SH-SY5Y (cell line): ENCODE measurements at regions not wholly inside any gene's neighbourhood (a gene's known extent, or its start where the extent isn't known, plus 50 kb on each side); places are given as distances from the start of the nearest gene placed in this dataset.

Experiments used
- GATA2 ChIP-seq: IDR thresholded peaks from 2 replicates; pipeline ENCODE4 v1.6.1; 2011; ENCODE audit warnings: mild to moderate bottlenecking, low read depth, low read length
- GATA3 ChIP-seq: IDR thresholded peaks from 2 replicates; pipeline ENCODE4 v1.6.1; 2011; ENCODE audit warnings: low read depth, mild to moderate bottlenecking, low read length, moderate library complexity

- TF ChIP-seq GATA2 (no peak), GATA3 (no peak)
Measured at GRCh38 chr13:73251626-73252265, 192.9 kb downstream of the KLF5 start.

DNA sequence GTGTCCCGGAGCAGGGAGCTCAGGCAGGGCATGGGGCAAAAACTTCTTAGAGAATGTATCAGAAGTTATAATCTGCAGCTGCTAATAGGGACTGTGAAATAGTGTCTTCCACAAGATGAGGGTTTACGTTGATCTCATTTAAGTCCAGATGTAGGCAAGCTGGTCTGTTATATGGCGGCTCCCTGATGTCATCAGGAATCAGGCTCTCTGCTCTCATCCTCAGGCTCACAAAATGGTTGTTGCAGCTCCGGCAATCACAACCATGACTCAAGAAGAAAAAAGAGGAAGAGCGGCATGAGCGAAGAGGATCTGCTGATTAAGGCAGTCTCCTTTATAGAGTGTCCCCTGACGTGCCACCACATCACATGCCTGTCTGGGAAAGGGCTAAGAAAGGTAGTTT lies 191.3 kb downstream of the KLF5 start:
- no peak for TF ChIP-seq GATA2
- TF ChIP-seq GATA3, result no peak

DNA sequence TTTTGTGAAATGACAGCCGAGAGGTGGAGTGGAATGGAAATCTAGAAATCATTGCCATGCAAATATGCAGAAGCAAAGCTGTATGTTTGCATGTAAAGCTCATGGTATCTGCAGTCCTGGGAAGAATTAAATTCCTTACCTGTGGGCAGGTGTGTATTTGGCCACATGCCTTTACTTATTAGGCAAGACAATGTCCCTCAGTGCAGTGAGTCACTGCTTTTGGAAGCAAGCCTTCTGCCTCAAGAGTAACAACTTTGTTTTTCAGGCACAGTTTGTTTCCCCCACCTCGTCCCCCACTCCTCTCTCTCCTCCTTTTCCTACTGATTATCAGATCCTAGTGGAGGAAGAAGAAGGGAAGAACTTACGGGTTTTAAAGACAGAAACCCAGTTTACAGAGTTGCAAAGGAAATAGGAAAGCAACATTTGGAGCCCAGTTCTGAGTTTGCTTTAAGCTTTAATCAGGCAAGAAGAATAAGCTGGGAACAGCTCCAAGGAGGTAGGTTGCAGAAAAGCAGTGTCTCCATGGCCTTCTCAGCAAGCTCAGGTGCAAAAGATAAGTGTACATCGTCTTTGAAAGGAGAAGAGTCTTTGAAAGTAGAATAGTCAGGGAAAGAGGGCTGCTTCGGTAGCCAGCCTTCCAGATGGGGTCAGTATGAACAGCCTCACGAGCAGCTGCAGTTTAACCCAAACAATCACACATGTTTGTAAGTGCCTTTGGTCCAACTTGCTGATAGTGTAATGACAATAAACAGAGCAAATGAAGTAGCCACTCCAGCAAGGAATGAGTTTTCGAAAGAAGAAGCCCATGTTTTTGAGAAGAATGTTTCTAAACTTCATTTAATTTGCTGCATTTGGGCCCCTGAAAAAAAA lies 190.1 kb downstream of the KLF5 start:
- TF ChIP-seq GATA2, result no peak
- no peak for TF ChIP-seq GATA3

DNA sequence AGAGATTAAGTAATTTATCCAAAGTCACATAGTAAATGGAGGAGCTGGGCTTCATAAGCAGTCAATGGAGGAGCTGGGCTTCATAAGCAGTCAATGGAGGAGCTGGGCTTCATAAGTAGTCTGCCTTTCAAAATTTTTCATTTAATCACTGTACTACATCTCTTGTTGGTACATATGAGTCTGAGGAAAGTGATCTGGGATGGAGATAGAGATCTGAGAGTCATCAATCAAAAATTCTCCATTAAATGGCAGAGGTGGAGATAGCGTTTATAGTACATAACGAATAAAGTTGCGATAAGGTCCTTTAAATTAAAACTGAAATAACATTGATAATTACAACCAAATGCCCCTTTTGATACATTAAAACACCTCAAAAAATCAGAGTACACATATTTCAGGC lies 189.3 kb downstream of the KLF5 start:
- TF ChIP-seq GATA2, result peak; percentile 67; the same call in 1 of the 2 replicates
- peak; percentile 81 for TF ChIP-seq GATA3

DNA sequence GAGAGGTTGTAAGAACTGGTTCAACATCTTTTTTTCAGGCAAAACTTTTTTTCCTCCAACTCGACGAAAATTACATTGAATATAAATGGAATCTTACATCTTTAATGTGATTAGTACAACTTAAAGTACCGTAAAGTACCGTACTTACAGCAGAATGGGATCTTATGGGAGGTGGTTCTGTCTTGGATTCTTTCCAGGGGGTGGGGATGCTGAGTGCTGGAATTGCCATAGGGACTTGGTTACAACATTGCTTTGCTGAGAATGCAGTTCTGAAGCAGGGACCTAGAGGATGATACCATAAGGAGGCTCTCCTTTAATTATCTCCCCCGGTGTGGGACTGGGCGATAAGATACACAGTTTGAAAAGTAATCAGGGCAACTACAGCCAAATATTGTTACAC lies 186.4 kb downstream of the KLF5 start:
- TF ChIP-seq GATA2 (no peak), GATA3 (no peak)

- no peak for TF ChIP-seq GATA3
- TF ChIP-seq GATA2, result no peak
Measured at GRCh38 chr13:73244467-73244866, 185.7 kb downstream of the KLF5 start.

DNA sequence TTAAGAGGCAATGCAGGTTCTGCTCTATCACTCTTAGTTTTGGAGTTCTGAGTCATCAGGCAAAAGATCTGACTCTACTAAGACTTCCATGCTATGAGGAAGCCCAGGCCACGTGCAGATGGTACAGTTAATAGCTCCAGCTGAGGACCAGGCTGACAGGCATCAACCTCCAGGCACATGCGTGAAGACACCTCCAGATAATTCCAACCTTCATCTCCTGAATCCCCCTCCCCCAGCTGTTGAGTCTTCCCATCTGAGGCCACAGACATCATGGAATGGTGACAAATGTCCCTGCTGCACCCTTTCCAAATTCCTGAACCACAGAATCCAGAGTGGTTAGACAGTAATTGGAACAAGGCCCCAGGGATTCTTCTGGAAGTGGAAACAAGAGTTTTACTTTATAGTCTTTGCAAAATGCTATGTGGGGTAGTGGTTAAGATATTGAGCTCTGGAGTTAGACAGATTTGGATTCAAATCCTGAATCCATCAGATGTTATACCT lies 183.8 kb downstream of the KLF5 start:
- TF ChIP-seq GATA3, result no peak
- TF ChIP-seq GATA2, result no peak

DNA sequence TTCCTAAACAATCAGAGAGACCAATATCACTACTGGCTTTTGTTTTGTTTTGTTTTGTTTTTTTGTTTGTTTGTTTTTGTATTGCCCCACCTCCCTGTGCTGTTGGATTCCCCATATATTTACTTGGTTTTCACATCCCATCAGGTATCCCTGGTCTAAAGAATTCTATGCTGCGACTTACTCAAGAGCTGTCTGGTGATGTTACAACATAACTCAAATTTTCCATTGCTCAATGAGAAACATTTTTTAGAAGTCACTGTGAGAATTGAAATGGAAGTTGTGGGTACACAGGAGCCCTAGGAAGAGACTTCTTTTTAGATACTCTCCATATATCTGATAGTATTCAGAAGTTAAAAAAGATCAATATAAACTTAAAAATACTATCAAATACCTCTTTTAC lies 181.4 kb downstream of the KLF5 start:
- no peak for TF ChIP-seq GATA3
- TF ChIP-seq GATA2, result no peak

DNA sequence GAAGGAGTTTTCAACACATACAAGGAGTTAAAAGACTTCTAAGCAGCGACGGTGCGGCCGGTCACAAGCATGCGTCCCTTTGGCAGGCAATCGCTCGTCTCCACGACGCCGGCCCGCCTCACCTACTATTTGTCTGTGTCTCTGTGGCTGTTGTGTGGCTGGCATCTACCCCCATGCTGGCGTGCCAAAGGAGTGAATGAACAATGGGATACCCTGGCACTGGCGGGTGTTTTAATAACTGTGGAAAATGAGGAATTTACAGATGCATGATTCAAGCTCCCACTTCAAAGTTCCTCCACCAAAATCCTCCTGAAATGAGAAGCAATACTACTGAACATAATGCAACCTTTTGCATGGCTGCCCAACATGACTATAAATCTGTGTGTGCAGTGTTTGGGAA lies 176.6 kb downstream of the KLF5 start:
- TF ChIP-seq GATA2, result no peak
- no peak for TF ChIP-seq GATA3

DNA sequence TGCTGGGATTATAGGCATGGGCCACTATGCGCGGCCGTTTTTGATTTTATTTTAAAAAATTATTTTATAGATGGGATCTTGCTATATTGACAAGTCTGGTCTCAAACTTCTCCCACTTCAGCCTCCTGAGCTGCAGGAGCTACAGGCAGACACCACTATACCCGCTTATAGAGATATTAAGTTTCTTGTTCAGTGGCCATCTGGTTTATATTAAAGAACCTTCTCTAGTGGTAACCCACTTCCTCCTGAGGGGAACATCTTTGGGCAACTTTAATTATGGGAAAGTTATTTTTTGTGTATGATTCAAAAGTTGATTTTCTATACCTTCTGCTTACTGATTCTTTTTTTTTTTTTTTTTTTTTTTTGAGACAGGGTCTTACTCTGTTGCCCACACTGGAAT lies 172.7 kb downstream of the KLF5 start:
- no peak for TF ChIP-seq GATA3
- no peak for TF ChIP-seq GATA2

DNA sequence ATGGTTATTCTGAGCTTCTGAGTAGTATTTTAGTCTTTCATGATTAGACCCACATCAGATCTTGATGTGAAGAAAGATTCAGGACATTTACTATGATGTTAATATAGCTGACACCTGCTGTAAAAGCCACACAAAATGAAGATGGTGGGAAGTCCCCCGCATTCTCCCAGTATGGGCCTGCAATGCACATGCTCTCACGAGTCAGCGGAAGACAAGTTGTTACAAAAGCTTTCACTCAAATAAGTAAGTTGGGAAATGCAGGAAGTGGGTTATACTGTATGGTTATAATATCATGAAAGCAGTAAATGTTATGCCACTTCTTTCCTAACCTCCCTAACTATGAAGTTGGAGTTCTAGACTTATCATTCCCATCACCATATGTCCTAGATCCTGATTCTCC lies 171.9 kb downstream of the KLF5 start:
- TF ChIP-seq GATA2 (no peak), GATA3 (no peak)

- TF ChIP-seq GATA3 (no peak), GATA2 (no peak)
Measured at GRCh38 chr13:73228546-73228945, 169.7 kb downstream of the KLF5 start.

GRCh38 chr13:73225990-73226389 lies 167.2 kb downstream of the KLF5 start:
- TF ChIP-seq GATA3 (no peak), GATA2 (no peak)

GRCh38 chr13:73224703-73225102 lies 165.9 kb downstream of the KLF5 start:
- TF ChIP-seq GATA3 (no peak), GATA2 (no peak)

GRCh38 chr13:73223372-73223781 lies 164.6 kb downstream of the KLF5 start:
- TF ChIP-seq GATA2 (no peak), GATA3 (no peak)
